ENCODE measurements at regions not wholly inside any gene's neighbourhood (a gene's known extent, or its start where the extent isn't known, plus 50 kb on each side); places are given as distances from the start of the nearest gene placed in this dataset.

- no peak for DNase-seq
Observed at GRCh38 chr12:76216585-76217472, 131.4 kb downstream of the BBS10 start.

DNA sequence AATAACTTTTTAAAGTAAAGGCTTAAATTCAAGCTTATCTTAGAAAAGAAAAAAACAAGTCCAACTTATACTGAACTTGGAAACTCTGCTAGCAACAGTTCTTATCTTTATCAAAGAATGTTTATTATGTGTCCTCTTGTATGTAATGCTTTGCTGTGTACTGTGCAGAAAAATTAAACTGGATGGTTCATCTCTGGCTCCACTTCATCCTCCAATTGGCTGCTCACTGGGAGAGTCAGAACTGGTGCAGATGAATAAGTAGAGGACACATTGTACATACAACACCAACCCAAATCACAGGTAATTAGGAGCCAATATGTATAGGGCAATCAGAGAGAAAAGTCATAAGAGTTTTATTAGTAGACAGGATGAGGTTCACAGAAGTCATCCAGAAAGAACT, 123.6 kb upstream of the NAP1L1 start:
- DNase-seq: no peak

GRCh38 chr12:76206677-76207072, 122.2 kb upstream of the NAP1L1 start:
- no peak for DNase-seq

- no peak for DNase-seq
Observed at GRCh38 chr12:76206039-76206676, 121.7 kb upstream of the NAP1L1 start.

- no peak for DNase-seq
Observed at GRCh38 chr12:76202621-76203020, 118.1 kb upstream of the NAP1L1 start.

- no peak for DNase-seq
Observed at GRCh38 chr12:76201758-76202157, 117.3 kb upstream of the NAP1L1 start.

GRCh38 chr12:76201316-76201715, 116.8 kb upstream of the NAP1L1 start:
- DNase-seq: no peak

GRCh38 chr12:76199808-76200207, 115.3 kb upstream of the NAP1L1 start:
- DNase-seq: peak; percentile 10

DNA sequence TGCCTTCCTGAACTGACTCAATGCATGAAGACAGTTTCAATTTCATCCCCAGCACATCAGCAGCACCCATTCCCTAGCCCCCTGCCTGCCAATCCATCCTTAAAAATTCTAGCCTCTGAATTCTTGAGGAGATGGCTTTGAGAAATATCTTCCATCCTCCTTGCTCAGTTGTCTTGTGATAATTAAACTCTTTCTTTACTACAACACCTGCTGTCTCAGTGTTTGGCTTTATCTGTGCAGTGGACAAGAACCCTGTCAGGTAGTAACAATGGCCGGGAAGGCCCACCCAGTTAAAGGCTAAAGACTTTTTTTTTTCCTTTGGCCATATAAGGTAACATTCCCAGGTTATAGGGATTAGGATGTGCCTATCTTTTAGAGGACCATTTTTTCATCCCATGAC, 114.4 kb upstream of the NAP1L1 start:
- no peak for DNase-seq

- no peak for DNase-seq
Observed at GRCh38 chr12:76197283-76197682, 112.8 kb upstream of the NAP1L1 start.

- no peak for DNase-seq
Observed at GRCh38 chr12:76195920-76196319, 111.4 kb upstream of the NAP1L1 start.

GRCh38 chr12:76194724-76195123, 110.2 kb upstream of the NAP1L1 start:
- DNase-seq: no peak

GRCh38 chr12:76193961-76194360, 109.5 kb upstream of the NAP1L1 start:
- no peak for DNase-seq

- no peak for DNase-seq
Observed at GRCh38 chr12:76192416-76192815, 107.9 kb upstream of the NAP1L1 start.

GRCh38 chr12:76190299-76190698, 105.8 kb upstream of the NAP1L1 start:
- no peak for DNase-seq

DNA sequence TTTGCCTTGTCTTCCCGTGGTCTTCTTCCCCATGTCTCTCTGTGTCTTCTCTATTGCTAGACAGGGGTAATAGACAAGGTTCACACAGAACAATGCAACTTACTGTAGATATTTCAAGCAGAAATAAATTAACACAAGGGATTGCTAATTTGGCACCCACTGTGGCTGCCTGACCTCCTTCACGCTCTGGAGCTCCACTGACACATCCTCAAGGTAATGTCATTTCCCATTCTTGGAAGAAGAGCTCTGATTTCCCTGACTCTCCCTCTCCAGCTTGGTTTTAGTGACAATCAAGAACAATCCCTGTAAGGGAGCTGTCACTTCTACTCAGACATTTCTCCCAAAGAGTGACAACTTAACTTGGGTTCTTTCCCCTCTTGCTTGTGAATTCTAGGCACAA, 105.4 kb upstream of the NAP1L1 start:
- no peak for DNase-seq

- no peak for DNase-seq
Observed at GRCh38 chr12:76187177-76187576, 102.7 kb upstream of the NAP1L1 start.

- no peak for DNase-seq
Observed at GRCh38 chr12:76186131-76186906, 101.8 kb upstream of the NAP1L1 start.

DNA sequence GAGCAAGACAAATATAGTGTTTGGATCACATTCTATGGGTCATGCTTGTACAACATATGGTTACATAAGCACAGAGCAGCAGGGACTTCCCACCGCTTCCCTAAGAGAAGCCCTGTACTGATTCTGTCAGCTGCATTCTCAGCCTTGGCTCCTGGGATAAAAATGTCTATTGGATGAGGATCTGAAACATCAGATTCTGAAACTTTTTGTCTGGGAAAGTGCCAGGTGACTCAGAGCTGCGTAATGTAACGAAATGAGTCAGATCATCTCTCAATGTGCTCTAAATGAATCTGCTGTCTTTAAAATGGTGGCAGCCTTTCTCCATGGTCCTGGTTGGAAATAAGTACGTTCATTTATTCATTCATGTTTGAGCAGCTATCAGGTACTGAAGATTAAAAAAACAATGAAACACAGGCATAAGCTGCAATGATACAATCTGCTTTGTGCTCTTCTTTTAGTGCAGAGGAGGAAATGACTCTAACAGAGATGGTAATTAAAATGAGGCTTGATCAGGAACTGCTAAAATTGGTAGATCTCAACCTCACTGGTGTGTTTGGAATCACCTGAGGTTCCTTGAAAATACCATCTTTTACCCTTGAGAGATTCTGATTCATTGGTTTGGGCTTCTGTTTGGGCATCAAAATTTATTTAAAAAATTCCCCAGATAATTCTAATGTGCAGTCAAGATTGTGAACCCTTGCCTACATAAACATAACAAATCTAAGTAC, 99.1 kb upstream of the NAP1L1 start:
- DNase-seq: no peak

- no peak for DNase-seq
Observed at GRCh38 chr12:76180401-76181277, 96.2 kb upstream of the NAP1L1 start.

DNA sequence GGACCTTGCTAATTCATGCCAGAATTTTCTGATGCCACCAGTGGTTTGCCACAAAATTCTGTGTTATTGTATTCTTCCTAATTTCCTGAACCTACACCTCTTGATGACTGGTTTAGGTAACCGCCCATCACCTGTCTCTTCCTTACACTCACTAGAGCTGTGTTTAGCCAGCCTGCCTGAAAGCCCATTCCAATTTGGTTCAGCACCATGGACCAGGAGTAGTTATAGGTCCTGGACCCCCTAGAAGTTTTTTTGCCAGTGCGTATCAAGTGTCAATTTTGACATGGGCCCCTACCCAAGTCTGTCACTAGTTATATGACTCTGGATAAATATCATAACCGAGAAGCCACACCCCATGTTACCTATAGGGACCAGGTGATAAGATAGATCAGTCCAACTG, 94.0 kb upstream of the NAP1L1 start:
- DNase-seq: no peak

DNA sequence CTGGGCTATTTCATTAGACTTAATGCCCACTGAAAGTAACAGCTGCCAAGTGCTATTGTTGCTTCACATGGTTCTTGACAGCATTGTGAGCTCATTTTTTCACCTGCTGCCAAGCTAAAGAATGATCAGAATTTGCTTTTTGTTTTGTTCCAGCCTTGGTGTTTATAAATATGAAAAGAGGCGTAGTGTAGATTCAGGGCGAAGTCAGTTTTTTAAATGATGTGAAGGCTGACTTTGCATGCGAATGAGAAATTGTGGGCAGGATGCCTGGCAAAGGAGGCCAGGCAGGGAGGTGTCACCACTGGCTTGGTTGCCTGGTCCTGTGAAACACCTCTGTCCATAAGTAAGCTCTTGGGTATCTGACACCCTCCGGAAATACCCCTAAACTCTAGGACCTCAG, 93.3 kb upstream of the NAP1L1 start:
- no peak for DNase-seq
